Fibroblast of lung (primary cell): ENCODE measurements at regions not wholly inside any gene's neighbourhood (a gene's known extent, or its start where the extent isn't known, plus 50 kb on each side); places are given as distances from the start of the nearest gene placed in this dataset.

Experiments used
- CTCF ChIP-seq, 2 donors: IDR thresholded peaks in 1 of 2; conservative IDR thresholded peaks in 1 of 2; 1 replicate in 1 of 2; 2 replicates in 1 of 2; pipeline ENCODE4 v1.5.1; 2011 to 2012; ENCODE audit warnings: low read length in 2 of 2, control low read depth in 1 of 2, inconsistent platforms in 1 of 2, low read depth in 1 of 2, mild to moderate bottlenecking in 1 of 2
- EZH2 ChIP-seq: IDR thresholded peaks from 2 replicates; pipeline ENCODE4 v1.5.1; 2012; ENCODE audit warnings: low read length, control low read depth, mild to moderate bottlenecking; ENCODE audit errors: missing control alignments

DNA sequence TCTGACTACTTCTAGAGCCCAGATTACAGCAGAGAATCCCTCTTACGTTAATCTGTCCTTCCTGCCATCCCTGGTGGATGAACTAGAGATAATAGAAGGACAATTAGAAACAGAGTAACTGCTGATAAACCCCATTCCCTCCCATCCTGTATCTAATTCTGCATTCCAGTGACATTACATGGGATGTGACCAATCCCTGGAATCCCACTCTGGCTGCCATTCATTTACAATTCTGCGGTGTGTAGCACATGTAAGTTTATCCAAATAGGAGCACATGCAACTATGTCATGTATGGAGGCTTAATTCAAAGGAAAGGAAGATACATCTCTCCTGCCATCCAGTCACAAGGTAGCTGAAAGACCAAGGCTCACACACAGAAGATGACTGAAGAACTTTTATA lies 339.5 kb downstream of the GPAT3 start:
- no peak for TF ChIP-seq EZH2
- no peak for TF ChIP-seq CTCF (conservative IDR thresholded peaks at IDR 0.05 in 1 of 2, IDR thresholded peaks at IDR 0.05 in 1 of 2; ENCODE audit: low read depth in 1 of 2, low read length in 2 of 2)
